ENCODE measurements at regions not wholly inside any gene's neighbourhood (a gene's known extent, or its start where the extent isn't known, plus 50 kb on each side); places are given as distances from the start of the nearest gene placed in this dataset.

GRCh38 chr10:29809383-29809782 is 174.6 kb upstream of the SVIL start:
- Histone ChIP-seq H3K27me3 (ENCODE audit: control insufficient read depth, insufficient read depth, low read length) (no peaks in the 10 kb centered on the region), H3K36me3 (ENCODE audit: control insufficient read depth, insufficient read depth, low read length) (no peaks in the 10 kb centered on the region), H3K4me3 (ENCODE audit: low read depth, low read length) (no peak overlapping the region)
- no peak for TF ChIP-seq CTCF (IDR thresholded peaks at IDR 0.05; ENCODE audit: insufficient read depth, low read length, poor library complexity, severe bottlenecking)
- no peak for DNase-seq (ENCODE audit: low read depth)

- Histone ChIP-seq H3K27me3 (ENCODE audit: control insufficient read depth, insufficient read depth, low read length) (no peaks in the 10 kb centered on the region), H3K4me3 (ENCODE audit: low read depth, low read length) (no peak overlapping the region), H3K36me3 (ENCODE audit: control insufficient read depth, insufficient read depth, low read length) (no peaks in the 10 kb centered on the region)
- no peak for TF ChIP-seq CTCF (IDR thresholded peaks at IDR 0.05; ENCODE audit: insufficient read depth, low read length, poor library complexity, severe bottlenecking)
- no peak for DNase-seq (ENCODE audit: low read depth)
Observed at GRCh38 chr10:29807163-29807806, 172.5 kb upstream of the SVIL start.

- no peaks in the 10 kb centered on the region for H3K27me3 ChIP-seq (ENCODE audit: control insufficient read depth, insufficient read depth, low read length)
- no peak overlapping the region for H3K4me3 ChIP-seq (ENCODE audit: low read depth, low read length)
- no peak for DNase-seq (ENCODE audit: low read depth)
- no peak for TF ChIP-seq CTCF (IDR thresholded peaks at IDR 0.05; ENCODE audit: insufficient read depth, low read length, poor library complexity, severe bottlenecking)
- no peaks in the 10 kb centered on the region for H3K36me3 ChIP-seq (ENCODE audit: control insufficient read depth, insufficient read depth, low read length)
Observed at GRCh38 chr10:29806350-29806788, 171.6 kb upstream of the SVIL start.

GRCh38 chr10:29805134-29805723 is 170.5 kb upstream of the SVIL start:
- Histone ChIP-seq H3K36me3 (ENCODE audit: control insufficient read depth, insufficient read depth, low read length) (no peaks in the 10 kb centered on the region), H3K27me3 (ENCODE audit: control insufficient read depth, insufficient read depth, low read length) (no peaks in the 10 kb centered on the region), H3K4me3 (ENCODE audit: low read depth, low read length) (no peak overlapping the region)
- no peak for DNase-seq (ENCODE audit: low read depth)
- TF ChIP-seq CTCF (IDR thresholded peaks at IDR 0.05; ENCODE audit: insufficient read depth, low read length, poor library complexity, severe bottlenecking) = no peak

GRCh38 chr10:29804025-29804852 is 169.5 kb upstream of the SVIL start:
- Histone ChIP-seq H3K36me3 (ENCODE audit: control insufficient read depth, insufficient read depth, low read length) (no peaks in the 10 kb centered on the region), H3K4me3 (ENCODE audit: low read depth, low read length) (no peak overlapping the region), H3K27me3 (ENCODE audit: control insufficient read depth, insufficient read depth, low read length) (no peaks in the 10 kb centered on the region)
- peak; percentile 91 for DNase-seq (ENCODE audit: low read depth)
- TF ChIP-seq CTCF (IDR thresholded peaks at IDR 0.05; ENCODE audit: insufficient read depth, low read length, poor library complexity, severe bottlenecking) = no peak

Measured in kidney epithelial cell (primary cell).